ENCODE measurements at regions not wholly inside any gene's neighbourhood (a gene's known extent, or its start where the extent isn't known, plus 50 kb on each side); places are given as distances from the start of the nearest gene placed in this dataset.

- Histone ChIP-seq H3K9me2 (ENCODE audit: insufficient read depth, low read length) (no peaks in the 10 kb centered on the region), H3K4me3 (ENCODE audit: low read length) (no peak overlapping the region), H3K27me3 (ENCODE audit: insufficient read depth, low read depth, low read length) (no peaks in the 10 kb centered on the region), H3K9ac (ENCODE audit: low read length) (no peak overlapping the region), H3F3A (ENCODE audit: insufficient read depth, low read length, poor library complexity, severe bottlenecking) (no peaks in the 10 kb centered on the region), H4K20me1 (ENCODE audit: insufficient read depth) (no peaks in the 10 kb centered on the region), H2AFZ (ENCODE audit: low read depth, low read length) (no peak overlapping the region), H3K27ac (ENCODE audit: low read length) (no peak overlapping the region), H3K9me3 (ENCODE audit: low read length) (no peaks in the 10 kb centered on the region), H3K4me2 (ENCODE audit: low read length) (no peak overlapping the region), H3K79me2 (replicated peaks; ENCODE audit: insufficient read depth, low read length) (no peaks in the 10 kb centered on the region), H3K36me3 (ENCODE audit: insufficient read depth, low read length) (no peaks in the 10 kb centered on the region)
- TF ChIP-seq EP300 (conservative IDR thresholded peaks at IDR 0.05; ENCODE audit: poor library complexity, severe bottlenecking) (no peak), REST (IDR thresholded peaks at IDR 0.05; ENCODE audit: borderline replicate concordance) (no peak), SMC3 (conservative IDR thresholded peaks at IDR 0.05; ENCODE audit: poor library complexity) (no peak), POLR2AphosphoS5 (IDR thresholded peaks at IDR 0.05) (no peak), MXI1 (conservative IDR thresholded peaks at IDR 0.05; ENCODE audit: poor library complexity, severe bottlenecking) (no peak), TAF1 (IDR thresholded peaks at IDR 0.05; ENCODE audit: low read depth) (no peak), CTCF (IDR thresholded peaks at IDR 0.05; ENCODE audit: poor library complexity, severe bottlenecking) (no peak), EZH2 (IDR thresholded peaks at IDR 0.05; ENCODE audit: borderline replicate concordance, insufficient read depth, low read length, poor library complexity, severe bottlenecking) (no peak), RAD21 (conservative IDR thresholded peaks at IDR 0.05) (no peak)
Measured at GRCh38 chr5:2276101-2276500, 393.4 kb upstream of the IRX4 start.

- H3K4me3 ChIP-seq (ENCODE audit: low read length) = no peak overlapping the region
- H3K27ac ChIP-seq (ENCODE audit: low read length) = no peak overlapping the region
- no peaks in the 10 kb centered on the region for H3F3A ChIP-seq (ENCODE audit: insufficient read depth, low read length, poor library complexity, severe bottlenecking)
- H3K4me2 ChIP-seq (ENCODE audit: low read length) = no peak overlapping the region
- no peaks in the 10 kb centered on the region for H3K9me3 ChIP-seq (ENCODE audit: low read length)
- no peak overlapping the region for H3K9ac ChIP-seq (ENCODE audit: low read length)
- no peaks in the 10 kb centered on the region for H3K79me2 ChIP-seq (replicated peaks; ENCODE audit: insufficient read depth, low read length)
- no peaks in the 10 kb centered on the region for H3K27me3 ChIP-seq (ENCODE audit: insufficient read depth, low read depth, low read length)
- no peaks in the 10 kb centered on the region for H3K9me2 ChIP-seq (ENCODE audit: insufficient read depth, low read length)
- no peak overlapping the region for H2AFZ ChIP-seq (ENCODE audit: low read depth, low read length)
- no peaks in the 10 kb centered on the region for H3K36me3 ChIP-seq (ENCODE audit: insufficient read depth, low read length)
- no peaks in the 10 kb centered on the region for H4K20me1 ChIP-seq (ENCODE audit: insufficient read depth)
- TF ChIP-seq POLR2AphosphoS5 (IDR thresholded peaks at IDR 0.05) (no peak), MXI1 (conservative IDR thresholded peaks at IDR 0.05; ENCODE audit: poor library complexity, severe bottlenecking) (no peak), EZH2 (IDR thresholded peaks at IDR 0.05; ENCODE audit: borderline replicate concordance, insufficient read depth, low read length, poor library complexity, severe bottlenecking) (no peak), TAF1 (IDR thresholded peaks at IDR 0.05; ENCODE audit: low read depth) (no peak), REST (IDR thresholded peaks at IDR 0.05; ENCODE audit: borderline replicate concordance) (no peak), EP300 (conservative IDR thresholded peaks at IDR 0.05; ENCODE audit: poor library complexity, severe bottlenecking) (no peak), SMC3 (conservative IDR thresholded peaks at IDR 0.05; ENCODE audit: poor library complexity) (no peak), RAD21 (conservative IDR thresholded peaks at IDR 0.05) (no peak), CTCF (IDR thresholded peaks at IDR 0.05; ENCODE audit: poor library complexity, severe bottlenecking) (no peak)
Measured at GRCh38 chr5:2272755-2273154, 390.0 kb upstream of the IRX4 start.

Measured in neural cell (in vitro differentiated cells).